HG02798 (cell line): ENCODE measurements at regions not wholly inside any gene's neighbourhood (a gene's known extent, or its start where the extent isn't known, plus 50 kb on each side); places are given as distances from the start of the nearest gene placed in this dataset.

Experiments used
- ATAC-seq: cut with Tn5 transposase; IDR thresholded peaks from one replicate; pipeline ENCODE4 v1.9.1; 2021; ENCODE audit warnings: mild to moderate bottlenecking; ENCODE audit not compliant: unreplicated experiment, poor library complexity

GRCh38 chr5:155189981-155190380, 176.4 kb downstream of the KIF4B start:
- ATAC-seq = no peak

GRCh38 chr5:155193029-155193428, 179.5 kb downstream of the KIF4B start:
- no peak for ATAC-seq

- ATAC-seq = no peak
Measured at GRCh38 chr5:155193483-155194107, 180.0 kb downstream of the KIF4B start.

DNA sequence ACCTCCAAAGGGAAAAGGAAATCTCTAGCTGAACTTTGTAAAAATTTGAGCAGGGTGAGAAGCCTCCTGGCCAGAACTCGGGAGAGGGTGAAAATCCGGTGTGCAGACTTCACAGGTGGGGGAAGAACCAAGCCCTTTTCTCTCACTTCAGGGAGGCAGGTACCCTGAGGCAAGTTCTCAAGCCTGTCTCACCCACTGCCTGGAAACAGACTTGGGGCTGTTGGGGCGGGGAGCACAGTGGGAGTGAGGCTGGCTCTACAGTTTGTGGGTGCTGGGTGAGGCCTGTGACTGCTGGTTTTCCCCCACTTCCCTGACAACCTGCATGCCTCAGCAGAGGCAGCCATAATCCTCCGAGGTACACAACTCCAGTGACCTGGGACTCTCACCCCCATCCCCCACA, 187.1 kb downstream of the KIF4B start:
- no peak for ATAC-seq

GRCh38 chr5:155211764-155212163, 198.2 kb downstream of the KIF4B start:
- ATAC-seq = no peak

DNA sequence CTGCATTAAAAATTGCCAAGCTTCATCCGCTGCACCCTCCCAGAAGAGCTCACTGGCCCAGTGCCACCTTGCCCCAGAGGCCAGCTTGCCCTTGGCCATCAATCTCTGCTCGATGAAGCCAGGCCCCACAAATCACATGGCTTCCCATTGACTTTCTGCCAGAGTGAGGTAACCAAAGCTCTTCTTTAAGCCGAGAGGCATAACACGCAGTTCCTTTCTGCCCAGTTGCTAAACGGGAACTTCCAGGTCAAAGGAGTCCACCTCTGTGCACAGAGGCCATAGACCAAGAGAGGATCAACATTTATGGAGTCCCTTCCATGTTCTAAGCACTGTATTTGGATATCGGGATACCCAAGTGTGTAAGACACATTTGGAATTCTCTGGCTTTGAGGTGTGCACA, 208.8 kb downstream of the KIF4B start:
- no peak for ATAC-seq

DNA sequence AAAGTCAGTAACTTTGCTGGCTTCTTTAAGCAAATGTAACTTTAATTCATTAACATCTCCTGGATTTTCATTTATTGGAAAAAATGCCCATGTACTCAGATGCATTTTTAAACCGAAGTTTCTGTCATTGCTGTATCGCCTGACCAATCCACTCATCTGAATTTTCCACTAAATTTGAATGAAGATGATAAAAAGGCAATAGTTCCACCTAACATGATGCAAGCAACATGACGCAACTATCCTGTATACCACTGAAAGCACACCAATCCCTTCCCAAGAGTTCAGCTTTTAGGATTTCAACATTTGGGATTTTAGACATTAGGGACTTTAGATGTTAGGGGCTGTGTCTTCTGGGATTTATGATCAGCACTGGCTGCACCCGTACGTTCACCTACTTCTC, 215.6 kb downstream of the KIF4B start:
- ATAC-seq = no peak

- ATAC-seq = no peak
Measured at GRCh38 chr5:155239803-155240202, 226.2 kb downstream of the KIF4B start.

DNA sequence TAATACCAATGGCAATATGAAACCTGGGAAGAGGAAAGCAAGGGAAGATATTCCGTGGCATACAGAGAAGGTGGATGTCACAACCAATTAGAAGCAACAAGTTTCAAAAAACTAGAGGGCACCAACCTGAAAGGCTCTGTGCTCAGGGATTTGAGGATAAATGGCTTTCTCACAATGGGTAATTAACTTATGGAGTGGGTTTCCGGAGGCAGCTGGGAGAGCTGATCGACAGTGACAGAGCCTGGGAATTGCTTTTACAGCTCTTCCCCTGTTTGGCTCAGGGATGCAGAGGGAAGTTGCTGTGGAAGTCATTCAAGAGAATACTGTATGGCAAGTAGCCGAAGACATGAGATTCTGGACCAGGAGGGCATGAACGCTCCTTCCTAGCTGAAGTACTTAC, 237.0 kb downstream of the KIF4B start:
- ATAC-seq = no peak

DNA sequence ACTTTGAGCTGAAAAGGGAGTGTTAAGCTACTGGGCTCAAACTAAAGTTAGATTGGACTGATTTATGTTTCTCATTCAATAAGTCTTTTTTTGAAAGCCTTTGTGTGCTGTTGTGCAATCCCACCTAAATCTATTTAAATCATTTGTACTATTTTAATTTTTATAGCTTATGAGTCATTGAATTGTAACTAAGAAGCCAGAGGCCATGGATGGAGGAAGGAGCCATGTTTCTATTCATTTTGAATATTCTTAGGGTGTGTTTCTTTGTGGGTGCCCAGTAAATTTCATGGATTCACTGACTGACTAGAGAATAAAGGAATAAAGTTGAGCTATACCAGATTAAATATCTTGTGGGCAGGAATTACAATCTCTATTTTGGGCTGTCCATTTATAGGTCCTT, 238.5 kb downstream of the KIF4B start:
- no peak for ATAC-seq

- ATAC-seq = no peak
Measured at GRCh38 chr5:155252717-155253116, 239.2 kb downstream of the KIF4B start.

GRCh38 chr5:155254399-155254798, 240.8 kb downstream of the KIF4B start:
- no peak for ATAC-seq

DNA sequence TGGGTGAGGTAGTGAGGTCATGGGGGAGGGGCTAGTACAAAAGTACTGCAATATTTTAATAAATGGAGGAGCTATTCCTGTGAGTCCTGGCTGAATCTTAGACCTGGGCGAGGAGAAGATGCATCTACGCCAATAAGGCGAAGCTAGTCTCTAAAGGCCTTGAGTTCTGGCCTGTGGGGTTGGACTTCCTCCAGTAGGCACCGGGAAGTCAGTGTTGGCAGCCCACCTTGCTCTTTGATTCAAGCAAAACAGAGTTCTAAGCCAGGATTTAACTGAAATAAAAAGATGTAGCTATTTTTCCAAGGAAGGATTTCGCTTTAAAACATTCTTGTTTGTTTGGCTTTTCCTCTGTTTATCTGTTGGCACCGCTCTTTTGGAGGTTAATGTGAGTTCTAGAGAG, 244.6 kb downstream of the KIF4B start:
- ATAC-seq = no peak

- no peak for ATAC-seq
Measured at GRCh38 chr5:155259648-155260047, 246.1 kb downstream of the KIF4B start.

- no peak for ATAC-seq
Measured at GRCh38 chr5:155260798-155261197, 247.2 kb downstream of the KIF4B start.

GRCh38 chr5:155263381-155263780, 249.8 kb downstream of the KIF4B start:
- ATAC-seq = no peak

DNA sequence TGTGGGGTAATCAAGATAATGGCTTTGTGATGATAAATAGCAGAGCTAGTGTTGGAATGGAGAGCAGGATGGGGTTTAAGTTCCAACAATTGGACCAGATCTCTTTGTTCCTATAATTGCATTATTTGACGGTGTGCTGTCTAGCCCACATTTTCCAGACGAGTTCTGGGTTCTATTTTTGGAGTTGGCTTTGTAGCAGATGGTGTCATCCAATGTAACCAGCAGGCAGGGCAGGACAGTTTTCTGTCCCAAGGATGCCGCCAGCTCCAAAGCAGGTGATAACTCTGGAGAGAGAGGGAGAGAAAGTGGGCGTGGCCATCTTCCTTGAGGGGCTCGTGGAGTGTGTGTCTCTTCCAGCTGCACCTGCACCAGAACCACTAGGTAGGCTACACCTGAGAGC, 251.3 kb downstream of the KIF4B start:
- no peak for ATAC-seq

DNA sequence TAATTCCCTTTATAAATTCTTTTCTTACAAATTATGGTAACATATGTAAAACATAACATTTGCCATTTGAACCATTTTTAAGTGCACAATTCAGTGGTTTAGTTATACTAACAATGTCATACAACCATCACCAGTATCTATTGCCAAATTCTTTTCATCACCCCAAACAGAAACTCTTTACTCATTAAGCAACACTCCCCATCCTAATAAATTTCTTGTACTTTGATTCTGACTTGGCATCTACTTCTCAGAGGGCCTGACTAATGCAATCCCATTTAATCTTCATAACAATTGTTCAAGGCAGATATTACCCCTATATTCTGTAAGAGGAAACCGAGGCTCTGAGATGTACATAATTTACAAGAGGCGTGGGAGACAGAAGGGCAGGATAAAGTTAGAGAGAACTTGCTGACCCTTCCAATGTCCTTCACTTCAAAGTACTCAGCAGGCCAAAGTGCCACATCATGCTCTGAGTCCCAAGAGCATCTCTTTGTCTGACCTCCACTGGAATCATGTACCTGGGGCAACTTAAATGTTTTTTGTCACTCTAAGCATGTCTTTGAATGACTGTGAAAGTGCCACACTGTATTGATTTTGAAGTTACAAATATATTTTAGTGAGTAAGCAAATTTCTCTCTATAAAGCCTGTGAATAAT, 255.3 kb downstream of the KIF4B start:
- ATAC-seq = no peak

DNA sequence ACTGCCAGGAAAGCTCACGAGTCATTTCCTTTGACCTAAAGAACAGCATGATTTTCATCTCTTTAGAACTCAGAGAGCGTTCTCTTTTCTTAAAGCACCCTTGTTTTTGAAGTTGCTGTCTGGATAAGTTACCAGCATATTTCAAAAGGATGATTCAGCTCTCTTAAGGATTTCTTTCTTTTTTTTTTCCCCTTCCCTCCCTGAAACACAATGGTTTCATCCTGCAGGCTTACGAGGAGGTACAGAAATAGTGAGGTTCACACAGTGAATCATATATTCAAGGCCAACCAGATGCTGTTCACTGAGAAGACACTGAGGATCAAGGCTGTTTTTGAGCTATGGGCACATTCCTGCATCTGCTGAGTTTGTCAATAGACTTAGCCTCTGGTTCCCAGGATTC, 257.2 kb downstream of the KIF4B start:
- ATAC-seq = no peak

- ATAC-seq = no peak
Measured at GRCh38 chr5:155274484-155274883, 260.9 kb downstream of the KIF4B start.

DNA sequence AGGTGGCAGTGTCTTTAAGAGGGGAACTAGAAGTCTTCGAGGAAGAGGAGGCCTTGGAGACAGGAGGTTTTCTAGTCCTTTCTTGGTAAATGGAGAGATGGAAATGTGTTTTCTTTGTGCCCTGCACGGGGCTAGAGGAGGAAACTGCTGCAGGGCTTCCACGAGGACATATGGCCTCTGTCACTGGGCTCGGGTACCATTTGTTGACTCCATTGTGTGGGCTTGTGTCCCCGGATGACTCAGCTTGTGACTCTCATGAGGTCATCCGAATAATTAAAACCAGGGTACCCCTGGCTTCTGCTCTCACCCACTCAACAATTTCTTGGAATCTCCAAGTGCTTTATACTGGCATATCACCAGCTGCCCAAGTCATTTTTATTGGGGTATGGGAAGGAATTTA, 261.7 kb downstream of the KIF4B start:
- no peak for ATAC-seq

DNA sequence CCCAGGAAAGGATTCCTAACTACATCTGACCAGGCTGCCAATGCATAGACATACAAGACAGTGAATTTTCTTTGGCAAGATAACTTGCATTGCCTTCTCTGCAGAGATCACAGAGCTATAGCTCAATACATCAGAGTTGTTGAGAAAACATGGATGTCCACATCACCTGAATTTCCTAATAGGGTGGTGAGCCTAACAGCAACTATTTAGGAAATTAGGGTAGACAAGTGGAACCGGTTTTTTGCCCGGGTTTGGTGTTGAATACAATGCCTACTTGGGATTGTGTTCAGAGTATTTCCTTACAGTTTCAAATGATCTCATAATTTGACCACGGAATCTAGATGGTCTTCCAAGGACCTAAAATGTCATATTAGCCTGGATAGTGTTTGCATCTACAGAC, 262.7 kb downstream of the KIF4B start:
- ATAC-seq = no peak
